ENCODE measurements at regions not wholly inside any gene's neighbourhood (a gene's known extent, or its start where the extent isn't known, plus 50 kb on each side); places are given as distances from the start of the nearest gene placed in this dataset.

GRCh38 chr5:84568171-84568570 lies 183.5 kb upstream of the EDIL3 start:
- H3K27ac Mint-ChIP-seq: no peak overlapping the region
- H3K9me3 Mint-ChIP-seq: peaks cover 0 to 5% (median 2%) of the 10 kb centered on the region in 3 donors
- H3K4me3 Mint-ChIP-seq: no peak overlapping the region
- no peaks in the 10 kb centered on the region for H3K27me3 Mint-ChIP-seq
- H3K4me1 Mint-ChIP-seq: no peaks in the 10 kb centered on the region
- H3K36me3 Mint-ChIP-seq: no peaks in the 10 kb centered on the region

- no peak overlapping the region for H3K27ac Mint-ChIP-seq
- peaks cover 0 to 5% (median 2%) of the 10 kb centered on the region in 3 donors for H3K9me3 Mint-ChIP-seq
- H3K4me3 Mint-ChIP-seq: no peak overlapping the region
- no peaks in the 10 kb centered on the region for H3K36me3 Mint-ChIP-seq
- no peaks in the 10 kb centered on the region for H3K4me1 Mint-ChIP-seq
- H3K27me3 Mint-ChIP-seq: no peaks in the 10 kb centered on the region
These were observed 181.2 kb upstream of the EDIL3 start for GRCh38 chr5:84565866-84566265.

- no peak overlapping the region for H3K27ac Mint-ChIP-seq
- peaks cover 0 to 4% (median 3%) of the 10 kb centered on the region in 3 donors for H3K9me3 Mint-ChIP-seq
- H3K27me3 Mint-ChIP-seq: no peaks in the 10 kb centered on the region
- H3K4me1 Mint-ChIP-seq: no peaks in the 10 kb centered on the region
- no peaks in the 10 kb centered on the region for H3K36me3 Mint-ChIP-seq
- no peak overlapping the region for H3K4me3 Mint-ChIP-seq
These were observed 179.8 kb upstream of the EDIL3 start for GRCh38 chr5:84564321-84565075.

- Mint-ChIP-seq H3K4me1 (no peaks in the 10 kb centered on the region), H3K36me3 (no peaks in the 10 kb centered on the region), H3K9me3 (peaks cover 0 to 9% (median 7%) of the 10 kb centered on the region in 3 donors), H3K27ac (no peak overlapping the region), H3K4me3 (no peak overlapping the region), H3K27me3 (no peaks in the 10 kb centered on the region)
These were observed 165.5 kb upstream of the EDIL3 start for GRCh38 chr5:84550222-84550621.

- Mint-ChIP-seq H3K27me3 (no peaks in the 10 kb centered on the region), H3K9me3 (peaks cover 0 to 11% (median 3%) of the 10 kb centered on the region in 3 donors), H3K36me3 (no peaks in the 10 kb centered on the region), H3K27ac (no peak overlapping the region), H3K4me3 (no peak overlapping the region), H3K4me1 (no peaks in the 10 kb centered on the region)
These were observed 164.4 kb upstream of the EDIL3 start for GRCh38 chr5:84549054-84549453.

- Mint-ChIP-seq H3K9me3 (peaks cover 5 to 17% (median 7%) of the 10 kb centered on the region in 3 donors), H3K4me1 (no peaks in the 10 kb centered on the region), H3K4me3 (no peak overlapping the region), H3K36me3 (no peaks in the 10 kb centered on the region), H3K27me3 (no peaks in the 10 kb centered on the region), H3K27ac (no peak overlapping the region)
These were observed 162.0 kb upstream of the EDIL3 start for GRCh38 chr5:84546686-84547085.

GRCh38 chr5:84536797-84537196 lies 152.1 kb upstream of the EDIL3 start:
- Mint-ChIP-seq H3K27ac (no peak overlapping the region), H3K36me3 (no peaks in the 10 kb centered on the region), H3K4me1 (no peaks in the 10 kb centered on the region), H3K4me3 (no peak overlapping the region), H3K27me3 (no peaks in the 10 kb centered on the region), H3K9me3 (peaks cover 7 to 13% (median 10%) of the 10 kb centered on the region in 3 donors)

GRCh38 chr5:84535281-84535680 lies 150.6 kb upstream of the EDIL3 start:
- H3K27ac Mint-ChIP-seq: no peak overlapping the region
- no peak overlapping the region for H3K4me3 Mint-ChIP-seq
- peaks cover 2 to 6% (median 5%) of the 10 kb centered on the region in 3 donors for H3K9me3 Mint-ChIP-seq
- H3K36me3 Mint-ChIP-seq: no peaks in the 10 kb centered on the region
- H3K27me3 Mint-ChIP-seq: no peaks in the 10 kb centered on the region
- no peaks in the 10 kb centered on the region for H3K4me1 Mint-ChIP-seq

- Mint-ChIP-seq H3K4me3 (no peak overlapping the region), H3K27ac (no peak overlapping the region), H3K36me3 (no peaks in the 10 kb centered on the region), H3K9me3 (peaks cover 0 to 7% (median 2%) of the 10 kb centered on the region in 3 donors), H3K4me1 (peaks cover 0 to 1% (median 0%) of the 10 kb centered on the region in 3 donors), H3K27me3 (no peaks in the 10 kb centered on the region)
These were observed 139.8 kb upstream of the EDIL3 start for GRCh38 chr5:84524491-84524890.

- peaks cover 2% of the 10 kb centered on the region for H3K36me3 Mint-ChIP-seq
- no peaks in the 10 kb centered on the region for H3K27me3 Mint-ChIP-seq
- no peak overlapping the region for H3K27ac Mint-ChIP-seq
- no peak overlapping the region for H3K4me3 Mint-ChIP-seq
- H3K4me1 Mint-ChIP-seq: no peaks in the 10 kb centered on the region
- H3K9me3 Mint-ChIP-seq: peaks cover 2 to 17% (median 8%) of the 10 kb centered on the region in 3 donors
These were observed 134.2 kb upstream of the EDIL3 start for GRCh38 chr5:84518862-84519261.

- Mint-ChIP-seq H3K9me3 (peaks cover 2 to 17% (median 8%) of the 10 kb centered on the region in 3 donors), H3K27ac (peak overlapping the region in 1 of 3 donors; percentile 25), H3K4me3 (no peak overlapping the region), H3K27me3 (no peaks in the 10 kb centered on the region), H3K36me3 (peaks cover 2% of the 10 kb centered on the region), H3K4me1 (no peaks in the 10 kb centered on the region)
These were observed 133.7 kb upstream of the EDIL3 start for GRCh38 chr5:84518370-84518769.

- no peak overlapping the region for H3K27ac Mint-ChIP-seq
- H3K4me3 Mint-ChIP-seq: no peak overlapping the region
- H3K9me3 Mint-ChIP-seq: peaks cover 1 to 12% (median 2%) of the 10 kb centered on the region in 3 donors
- H3K27me3 Mint-ChIP-seq: no peaks in the 10 kb centered on the region
- no peaks in the 10 kb centered on the region for H3K4me1 Mint-ChIP-seq
- no peaks in the 10 kb centered on the region for H3K36me3 Mint-ChIP-seq
These were observed 121.9 kb upstream of the EDIL3 start for GRCh38 chr5:84506625-84507024.

- Mint-ChIP-seq H3K4me3 (no peak overlapping the region), H3K36me3 (no peaks in the 10 kb centered on the region), H3K27ac (no peak overlapping the region), H3K9me3 (peaks cover 2 to 7% (median 3%) of the 10 kb centered on the region in 3 donors), H3K27me3 (no peaks in the 10 kb centered on the region), H3K4me1 (peaks cover 0 to 1% (median 0%) of the 10 kb centered on the region in 3 donors)
These were observed 109.8 kb upstream of the EDIL3 start for GRCh38 chr5:84494453-84494852.

- Mint-ChIP-seq H3K27me3 (no peaks in the 10 kb centered on the region), H3K27ac (no peak overlapping the region), H3K36me3 (peaks cover 2% of the 10 kb centered on the region), H3K4me1 (peaks cover 0 to 1% (median 0%) of the 10 kb centered on the region in 3 donors), H3K4me3 (no peak overlapping the region), H3K9me3 (peaks cover under 1 to 6% (median 6%) of the 10 kb centered on the region in 3 donors)
These were observed 103.3 kb upstream of the EDIL3 start for GRCh38 chr5:84487963-84488362.

GRCh38 chr5:84480873-84481637 lies 96.4 kb upstream of the EDIL3 start:
- Mint-ChIP-seq H3K27me3 (no peaks in the 10 kb centered on the region), H3K27ac (no peak overlapping the region), H3K4me1 (no peaks in the 10 kb centered on the region), H3K4me3 (no peak overlapping the region), H3K9me3 (peaks cover 0 to 3% (median 0%) of the 10 kb centered on the region in 3 donors), H3K36me3 (peaks cover 2% of the 10 kb centered on the region)
